Head of caudate nucleus (tissue), 42 donors: ENCODE measurements at regions not wholly inside any gene's neighbourhood (a gene's known extent, or its start where the extent isn't known, plus 50 kb on each side); places are given as distances from the start of the nearest gene placed in this dataset.
"Not testable (repeated sequence)": the region's sequence is repeated elsewhere in the genome, so short reads cannot be mapped to it uniquely, and the experiment has no call there.

Source experiments
- DNase-seq, 42 donors: peaks; one replicate each; pipeline versions ENCODE4 v3.0.0 to v3.0.0-alpha.2; 2020 to 2021; ENCODE audit warnings: mixed read lengths in 7 of 42
- intact Hi-C: fragments of 100-400 bp; cut with DNase I; formaldehyde crosslinking; loops from one replicate; pipeline ENCODE4 v1.15.0; 2022

DNA sequence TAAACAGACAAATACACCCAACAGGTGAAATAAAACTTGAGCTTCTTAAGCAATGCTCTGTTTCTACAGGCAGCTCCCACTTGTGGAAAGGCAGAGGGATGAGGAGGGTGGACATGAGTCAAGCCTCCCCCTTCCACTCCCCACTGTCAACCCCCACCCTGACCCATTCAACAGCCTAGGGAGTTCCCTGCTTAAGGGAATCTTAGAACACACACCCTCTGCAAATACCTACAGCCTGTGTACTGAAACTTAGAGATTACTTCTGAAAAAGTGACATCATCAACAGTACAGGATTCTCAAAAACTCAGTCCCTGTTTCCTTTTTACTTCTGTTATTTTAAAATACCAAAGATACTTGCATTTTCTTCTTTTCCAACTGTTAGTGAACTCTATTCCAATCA lies 345.4 kb downstream of the SOX9 start:
- intact Hi-C loops = no loop called here
- DNase-seq = no peak

DNA sequence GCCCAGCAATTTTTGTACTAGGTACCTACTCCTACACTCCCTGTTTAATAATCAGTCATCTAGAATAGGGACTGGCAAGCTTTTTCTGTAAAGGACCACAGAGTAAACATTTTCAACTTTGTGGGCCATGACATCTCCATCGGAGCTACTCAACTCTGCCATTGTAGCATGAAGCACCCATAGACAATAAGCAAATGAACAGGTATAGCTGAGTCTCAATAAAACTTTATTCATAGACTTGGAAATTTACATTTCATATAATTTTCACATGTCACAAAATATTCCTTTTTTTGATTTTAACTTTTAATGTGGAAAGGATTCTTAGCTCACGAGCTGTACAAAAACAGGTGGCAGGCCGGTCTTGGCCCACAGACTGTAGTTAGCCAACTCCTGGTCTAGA lies 345.8 kb downstream of the SOX9 start:
- DNase-seq = no peak
- intact Hi-C loops = no loop called here

DNA sequence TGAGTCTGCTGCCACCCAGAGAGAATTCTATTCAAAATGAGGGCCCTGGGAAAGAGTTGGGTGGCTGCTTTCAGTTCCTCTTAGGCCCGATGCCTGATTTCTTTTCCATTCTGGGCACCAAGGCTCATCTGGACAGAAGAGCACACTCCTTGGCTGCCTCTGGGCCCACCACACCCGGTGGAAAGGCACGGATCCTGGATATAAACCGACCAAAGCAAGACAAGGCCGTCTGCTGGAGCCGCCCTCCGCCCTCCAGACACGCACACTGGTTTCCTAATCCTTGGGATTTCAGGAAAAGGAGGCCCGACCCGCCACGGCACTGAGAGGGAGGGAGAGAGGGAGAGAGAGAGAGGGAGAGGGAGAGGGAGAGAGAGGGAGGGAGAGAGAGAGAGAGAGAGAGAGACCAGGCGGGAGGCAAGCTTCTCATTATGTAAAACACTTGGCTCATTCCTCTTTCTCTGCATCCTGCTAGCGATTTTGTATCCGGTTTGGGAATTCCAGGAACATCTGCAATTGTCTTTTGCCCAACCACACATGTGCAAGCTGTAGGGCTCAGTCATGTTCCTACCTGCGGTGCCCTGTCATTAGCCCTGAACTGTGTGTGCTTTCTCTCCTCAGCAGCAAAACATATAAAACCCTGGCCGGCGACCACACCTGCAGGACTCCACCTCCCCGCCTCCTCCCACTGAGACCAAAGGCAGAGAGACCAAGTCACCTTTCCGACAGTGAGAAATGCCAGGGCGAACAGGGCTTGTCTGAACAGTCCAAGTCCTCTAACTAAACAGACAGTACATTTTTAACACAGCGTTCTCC lies 347.2 kb downstream of the SOX9 start:
- DNase-seq = peak in 6 of 42 donors; percentile 14 to 62 (median 26)
- intact Hi-C loops = no loop called here

DNA sequence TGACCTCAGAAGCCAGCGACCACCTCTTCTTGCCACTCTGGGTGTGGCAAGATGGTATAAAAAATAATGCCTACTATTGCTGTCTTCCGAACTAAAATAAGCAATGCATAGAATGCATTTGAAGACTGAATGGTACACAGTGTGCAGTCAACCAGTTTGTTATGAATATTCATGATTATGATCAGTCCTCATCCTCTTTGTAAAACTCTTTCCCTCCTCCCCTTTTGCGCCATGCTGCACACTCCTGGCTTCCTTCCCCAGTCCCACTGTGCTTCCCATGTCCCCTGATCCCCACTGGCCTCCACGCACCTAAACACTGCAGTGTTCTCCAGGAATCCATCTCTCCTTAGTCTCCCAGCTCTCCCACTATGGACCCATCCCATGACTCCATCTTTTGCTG lies 348.0 kb downstream of the SOX9 start:
- no peak for DNase-seq
- intact Hi-C loops = no loop called here

DNA sequence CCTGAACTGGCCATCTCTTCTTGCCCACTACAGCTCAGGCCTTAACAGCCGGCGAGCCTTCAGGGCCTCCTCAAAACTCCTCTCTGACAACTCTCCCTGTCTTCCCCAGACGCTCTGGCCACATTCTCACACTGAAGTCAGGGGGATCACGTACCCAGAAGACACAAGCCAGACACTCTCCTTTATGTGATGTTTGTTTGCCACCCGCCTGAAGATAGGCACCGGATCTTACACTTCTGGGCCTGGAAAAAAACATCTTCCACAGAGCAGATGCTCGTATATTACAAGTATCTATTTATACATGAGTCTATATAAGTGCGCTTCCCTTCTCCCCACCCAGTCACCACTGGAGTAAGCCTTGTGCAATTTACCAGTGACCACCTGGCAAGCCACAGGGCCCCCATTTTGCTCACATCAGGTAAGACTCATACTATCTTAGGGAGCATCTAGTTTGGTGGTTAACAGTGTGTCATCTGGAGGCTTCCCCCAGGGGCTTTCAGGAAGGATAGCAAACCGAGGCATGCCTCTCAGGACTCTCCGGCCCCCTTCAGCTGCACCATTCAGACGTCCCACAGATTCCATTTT lies 349.4 kb downstream of the SOX9 start:
- intact Hi-C loops = no loop called here
- DNase-seq = no peak

DNA sequence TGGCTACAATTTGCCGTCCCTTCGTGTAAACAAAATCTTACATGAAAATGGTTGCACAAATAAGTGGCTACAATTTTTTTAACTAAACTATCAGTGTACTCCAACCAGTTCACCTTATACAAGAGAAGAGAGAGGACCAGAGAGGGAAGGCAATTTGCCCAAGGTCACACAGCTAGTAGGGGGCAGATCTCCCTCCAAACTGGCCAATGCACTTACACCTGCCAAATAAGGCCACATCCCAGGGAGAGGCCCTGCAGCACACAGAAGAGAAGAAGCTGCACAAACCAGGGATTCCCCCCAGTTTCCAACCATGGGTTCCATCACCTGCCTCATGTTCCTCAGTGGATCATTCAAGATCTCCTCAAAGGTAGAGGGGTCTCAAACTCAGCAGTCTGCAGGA lies 349.9 kb downstream of the SOX9 start:
- no peak for DNase-seq
- intact Hi-C loops = no loop called here

DNA sequence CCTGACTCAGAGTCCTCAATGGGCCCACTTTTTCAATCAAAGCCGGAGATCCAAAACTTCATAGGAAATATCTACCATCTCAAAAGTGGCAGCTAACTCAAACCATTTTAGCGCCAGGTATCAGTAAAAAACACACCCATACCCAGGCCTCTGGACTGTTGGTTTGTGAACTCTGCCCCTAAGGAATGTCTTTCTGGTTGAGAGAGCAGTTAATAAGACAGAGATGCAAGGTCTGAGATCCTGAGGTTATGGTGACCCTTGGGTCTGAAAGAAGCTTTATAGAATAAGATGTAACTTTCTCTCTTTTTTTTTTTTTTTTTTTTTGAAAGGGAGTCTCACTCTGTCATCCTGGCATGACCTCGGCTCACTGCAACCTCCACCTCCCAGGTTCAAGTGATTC lies 350.5 kb downstream of the SOX9 start:
- no peak for DNase-seq
- intact Hi-C loops = no loop called here

DNA sequence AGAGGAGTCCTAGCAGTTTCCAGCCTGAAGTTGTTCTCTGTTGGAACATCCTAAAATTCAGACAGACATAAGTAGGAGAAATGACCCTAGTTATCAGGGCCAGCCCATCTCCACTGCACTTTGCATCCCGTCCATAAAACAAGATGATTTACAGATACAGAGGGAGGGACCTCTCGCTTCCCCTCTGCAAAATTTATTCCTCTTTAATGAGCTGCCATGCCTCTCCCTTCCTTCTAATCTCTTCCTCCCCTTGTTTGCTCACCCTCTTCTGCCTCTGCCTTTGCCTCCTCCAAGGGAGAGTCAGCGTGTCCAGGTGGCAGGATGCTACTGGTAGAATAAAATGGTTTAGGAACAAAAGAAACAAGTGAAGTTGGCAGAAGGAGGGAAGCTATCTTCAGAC lies 351.3 kb downstream of the SOX9 start:
- no peak for DNase-seq
- intact Hi-C loops = no loop called here

DNA sequence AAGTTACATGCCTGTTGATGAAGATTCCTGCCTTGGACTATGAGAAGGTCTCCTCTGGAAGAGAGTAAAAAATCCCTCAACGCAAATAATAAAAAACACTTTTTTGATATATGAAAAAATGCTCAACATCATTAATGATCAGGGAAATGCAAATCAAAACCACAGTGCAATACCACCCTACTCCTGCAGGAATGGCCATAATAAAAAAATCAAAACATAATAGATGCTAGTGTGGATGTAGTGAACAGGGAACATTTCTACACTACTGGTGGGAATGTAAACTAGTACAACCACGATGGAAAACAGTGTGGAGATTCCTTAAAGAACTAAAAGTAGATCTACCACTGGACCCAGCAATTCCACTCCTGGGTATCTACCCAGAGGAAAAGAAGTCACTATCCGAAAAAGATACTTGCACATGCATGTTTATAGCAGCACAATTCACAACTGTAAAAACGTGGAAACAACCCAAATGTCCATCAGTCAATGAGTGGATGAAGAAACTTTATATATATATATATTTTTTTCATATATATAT lies 352.1 kb downstream of the SOX9 start:
- DNase-seq, intact Hi-C loops: not testable (repeated sequence)

DNA sequence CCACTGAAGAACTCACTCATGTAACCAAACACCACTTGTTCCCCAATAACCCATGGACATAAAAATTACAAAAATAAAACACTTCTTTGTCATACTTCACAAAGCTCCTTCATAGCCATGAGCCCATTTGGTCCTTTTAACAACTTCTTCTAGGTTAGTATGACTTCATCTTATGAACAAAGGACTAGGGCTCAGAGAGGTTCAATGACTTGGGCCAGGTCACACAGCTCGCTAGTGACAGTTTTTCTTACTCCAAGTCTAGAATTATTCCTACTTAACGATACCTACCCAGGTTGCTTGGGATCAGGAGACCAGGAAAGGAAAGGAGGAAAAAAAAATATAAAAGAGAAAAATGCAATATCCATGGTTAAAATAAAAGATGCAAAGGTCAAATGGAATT lies 353.4 kb downstream of the SOX9 start:
- intact Hi-C loops = no loop called here
- DNase-seq = no peak

DNA sequence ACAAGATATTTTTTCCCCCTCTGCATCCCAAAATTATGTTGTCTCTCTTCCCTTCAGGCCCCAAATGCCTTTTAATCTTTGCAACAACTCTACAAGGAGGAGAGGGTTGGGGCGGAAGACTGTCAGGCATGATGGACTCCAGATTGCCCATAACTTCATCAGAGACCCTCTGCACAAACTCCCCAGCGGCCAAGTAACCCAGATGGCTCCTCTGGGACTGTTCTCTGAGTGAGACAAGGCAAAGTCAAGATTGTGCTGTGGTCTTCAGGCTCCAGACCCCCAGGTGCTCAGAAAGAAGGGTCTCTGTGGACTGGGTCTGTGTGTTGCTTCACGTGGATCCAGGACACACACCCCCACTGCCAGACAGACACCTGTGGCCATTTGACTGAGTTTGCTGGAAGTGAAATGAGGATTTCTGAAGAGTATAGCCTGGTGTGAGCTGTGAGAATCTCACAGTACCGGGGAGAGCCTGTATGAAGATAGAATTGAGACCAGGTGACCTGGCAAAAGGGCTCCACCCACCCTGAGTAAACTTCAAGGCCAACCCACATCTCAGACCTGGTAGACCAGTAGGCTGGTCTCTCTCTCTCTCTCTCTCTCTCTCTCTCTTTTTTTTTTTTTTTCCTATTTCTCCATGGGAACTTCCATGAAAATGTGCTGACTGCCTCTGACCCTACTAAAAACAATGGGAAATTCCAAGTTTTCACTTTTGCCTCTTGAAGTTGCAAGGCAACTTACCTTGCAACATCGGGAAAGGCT lies 354.1 kb downstream of the SOX9 start:
- intact Hi-C loops = no loop called here
- DNase-seq = no peak

DNA sequence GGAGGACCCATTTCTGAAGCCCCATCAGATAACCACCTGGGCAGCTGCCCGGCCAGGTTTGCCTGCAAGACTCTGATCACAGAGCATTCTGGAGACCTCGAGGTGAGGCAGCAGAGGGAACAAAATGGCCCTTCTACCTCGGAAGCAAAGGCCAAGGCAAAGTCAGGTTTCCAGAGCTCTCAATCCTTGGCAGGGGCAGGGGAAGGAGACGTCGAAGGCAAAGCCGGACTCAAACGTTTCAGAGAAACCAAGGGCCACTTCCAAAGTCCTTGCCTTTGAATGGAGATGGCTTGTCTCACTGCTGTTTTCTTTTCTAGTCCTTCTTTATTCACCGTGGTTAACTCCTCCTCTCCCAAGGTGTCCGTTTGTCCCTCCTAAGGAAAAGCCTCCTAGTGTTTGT lies 355.3 kb downstream of the SOX9 start:
- no peak for DNase-seq
- intact Hi-C loops = no loop called here

DNA sequence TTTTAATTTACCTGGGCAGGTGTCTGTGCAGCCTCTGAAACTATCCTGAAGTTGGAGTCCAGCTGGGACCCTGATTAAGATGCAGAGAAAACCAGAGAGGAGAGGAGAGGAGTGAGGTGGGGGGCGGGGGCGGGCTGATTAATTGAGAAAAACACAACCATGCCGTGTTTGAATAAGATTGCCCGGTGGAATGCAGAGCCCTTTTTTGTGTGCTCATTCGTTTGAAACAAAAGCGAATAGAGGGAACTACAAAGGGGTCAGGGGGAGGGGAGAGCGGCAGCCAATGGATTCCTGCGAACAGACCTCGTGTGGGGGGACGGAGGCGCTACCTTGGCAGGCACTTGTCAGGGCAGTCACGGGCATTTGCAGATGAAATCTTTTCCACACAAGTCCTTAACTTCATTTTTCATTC lies 355.8 kb downstream of the SOX9 start:
- intact Hi-C loops = no loop called here
- peak in 21 of 42 donors; percentile 6 to 65 (median 48) for DNase-seq

DNA sequence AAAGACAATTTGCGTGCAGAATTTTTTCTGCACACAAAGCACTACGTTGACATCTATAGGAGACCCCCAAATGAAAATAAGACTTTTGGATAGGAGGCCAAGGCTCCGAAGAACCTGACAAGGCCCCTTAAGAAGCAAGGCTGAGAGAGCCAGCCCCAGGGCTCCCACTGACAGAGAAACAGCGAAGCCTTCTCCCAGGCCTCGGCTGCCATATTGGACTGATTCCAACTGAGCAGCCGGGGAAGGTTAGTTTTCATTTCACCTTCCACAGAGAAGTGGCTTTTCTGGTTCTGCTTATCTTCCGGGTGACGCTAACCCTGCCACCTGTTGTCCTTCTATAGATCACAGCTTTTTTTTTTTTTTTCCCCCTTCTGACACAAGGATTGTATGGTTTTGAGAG lies 356.7 kb downstream of the SOX9 start:
- DNase-seq = no peak
- intact Hi-C loops = no loop called here

DNA sequence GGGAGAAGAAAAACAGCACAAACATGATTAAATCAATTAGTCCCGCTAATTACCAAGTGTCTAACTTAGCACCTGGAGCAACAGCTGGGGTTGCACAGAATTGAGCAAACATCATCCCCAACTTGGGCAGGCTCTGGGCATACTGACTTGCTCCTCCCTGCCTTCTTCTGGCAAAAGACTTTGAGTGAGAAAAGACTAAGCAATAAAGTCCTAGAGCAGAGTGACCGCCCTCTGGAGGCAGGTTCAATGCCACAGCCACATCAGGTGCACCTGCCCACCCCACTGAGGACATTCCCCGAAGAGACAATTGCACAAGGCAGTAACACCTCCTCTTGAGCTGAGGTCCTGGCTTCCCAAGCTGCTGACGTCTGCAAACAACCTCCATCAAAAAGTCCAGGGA lies 358.3 kb downstream of the SOX9 start:
- intact Hi-C loops = no loop called here
- DNase-seq = no peak

DNA sequence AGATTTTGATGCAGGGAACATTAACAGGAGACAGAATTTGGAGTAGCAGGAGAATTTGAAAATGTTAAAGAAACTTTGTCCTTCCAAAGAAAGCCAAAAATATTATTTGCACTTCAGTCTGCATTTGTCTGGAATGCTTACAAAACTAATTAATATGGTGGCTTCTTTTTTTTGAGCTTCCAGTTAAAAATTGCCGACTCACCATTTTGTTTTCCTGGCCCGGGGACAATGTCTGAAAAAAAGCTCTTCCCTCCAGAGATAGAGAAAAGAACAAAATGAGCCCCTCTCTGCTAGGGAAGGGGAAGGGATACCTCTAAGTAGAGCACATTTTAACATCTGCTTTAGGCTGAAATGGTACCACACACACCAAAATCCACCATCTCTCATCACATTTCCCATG lies 360.8 kb downstream of the SOX9 start:
- DNase-seq = no peak
- intact Hi-C loops = no loop called here

DNA sequence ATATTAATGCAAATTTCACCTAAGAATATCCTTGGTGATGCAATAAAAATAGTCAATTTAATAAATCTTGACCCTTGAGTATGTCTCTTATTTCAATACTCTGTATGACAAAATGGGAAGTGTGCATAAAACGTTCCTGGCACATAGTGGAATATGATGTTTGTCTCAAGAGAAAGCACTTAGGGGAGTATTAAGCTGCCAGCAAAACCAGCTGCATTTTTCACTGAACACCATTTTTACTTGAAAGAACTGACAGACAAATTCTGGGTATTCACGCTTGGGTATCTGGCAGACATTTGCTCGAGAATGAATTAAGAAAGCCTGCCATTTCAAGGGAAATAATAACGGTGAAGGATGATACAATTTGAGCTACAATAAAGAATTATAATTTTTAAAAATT lies 364.8 kb downstream of the SOX9 start:
- DNase-seq = no peak
- intact Hi-C loops = no loop called here

DNA sequence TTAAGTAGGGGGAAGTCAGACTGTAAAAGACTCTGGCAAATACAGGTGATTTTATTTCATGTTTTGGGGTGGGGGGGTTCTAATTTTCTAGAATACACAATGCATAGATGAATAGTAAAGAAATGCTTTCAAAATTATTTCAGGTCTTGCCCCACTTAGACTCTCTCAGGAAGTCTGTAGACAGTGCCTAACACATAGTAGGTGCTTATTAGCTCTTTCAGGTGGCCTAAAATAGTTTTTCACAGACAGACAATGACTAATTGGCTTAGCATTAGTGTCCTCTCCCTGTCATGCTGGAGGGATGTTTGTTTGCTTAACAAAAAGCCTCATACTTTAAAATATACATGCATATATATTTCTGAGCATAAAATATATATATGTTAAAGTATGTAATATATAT lies 366.0 kb downstream of the SOX9 start:
- intact Hi-C loops = no loop called here
- DNase-seq = no peak

DNA sequence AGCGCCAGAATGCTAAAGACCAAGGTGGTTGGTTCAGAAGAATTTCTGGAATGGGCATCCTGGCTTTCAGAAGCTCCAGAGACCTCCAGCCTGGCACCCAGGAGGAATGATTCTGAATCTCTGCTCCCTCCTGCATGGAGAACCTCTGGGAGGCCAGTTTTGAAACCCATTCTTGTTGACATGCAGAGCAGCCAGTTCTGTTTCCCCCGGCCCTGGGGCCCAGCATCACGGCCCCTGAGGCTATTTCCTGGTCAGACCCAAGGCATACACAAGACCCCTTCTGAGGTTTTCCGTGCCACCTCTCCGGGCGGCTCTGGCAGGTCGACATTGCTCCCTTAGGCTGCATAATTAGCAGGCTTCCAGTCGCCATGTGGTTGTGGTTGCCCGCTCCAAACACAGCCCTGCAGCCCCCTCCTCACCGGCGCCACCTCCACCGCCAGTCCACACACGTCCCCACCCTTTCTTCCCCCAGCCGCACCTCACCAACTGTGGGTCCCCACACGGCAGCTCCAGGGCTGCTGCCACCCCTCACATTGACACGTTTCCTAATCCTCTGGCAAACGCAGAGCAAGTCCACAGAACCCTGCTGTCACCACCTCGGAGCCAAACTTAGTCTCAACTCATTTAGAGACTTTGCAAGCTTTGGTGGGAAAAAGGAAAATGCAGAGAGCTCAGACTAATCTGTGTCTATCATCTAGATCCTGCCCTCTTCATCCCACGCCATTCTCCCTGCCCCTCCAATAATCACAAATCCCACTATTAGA lies 367.1 kb downstream of the SOX9 start:
- DNase-seq = no peak
- intact Hi-C loops = no loop called here
